DOHH2 (cell line): ENCODE measurements at regions not wholly inside any gene's neighbourhood (a gene's known extent, or its start where the extent isn't known, plus 50 kb on each side); places are given as distances from the start of the nearest gene placed in this dataset.
"Not testable (repeated sequence)": the region's sequence is repeated elsewhere in the genome, so short reads cannot be mapped to it uniquely, and the experiment has no call there.

Source experiments
- H3F3A ChIP-seq: fragments of 200-600 bp; sonication (generic), shearing (Covaris generic); 2 replicates; pipeline ENCODE4 v1.6.0; 2016; ENCODE audit warnings: antibody characterized with exemption, mild to moderate bottlenecking; ENCODE audit not compliant: control insufficient read depth, insufficient read depth
- H3K27ac ChIP-seq: fragments of 200-600 bp; sonication (generic); 2 replicates; pipeline ENCODE4 v1.5.1; 2014; ENCODE audit warnings: low read depth, mild to moderate bottlenecking, low read length, moderate library complexity
- H3K27me3 ChIP-seq: fragments of 200-600 bp; sonication (generic); 2 replicates; pipeline ENCODE4 v1.6.1; 2014; ENCODE audit warnings: mild to moderate bottlenecking, low read length, mixed read lengths; ENCODE audit not compliant: control insufficient read depth
- H3K36me3 ChIP-seq: fragments of 200-600 bp; sonication (generic); 2 replicates; pipeline ENCODE4 v1.6.1; 2014; ENCODE audit warnings: mild to moderate bottlenecking, low read length, moderate library complexity, mixed read lengths; ENCODE audit not compliant: control insufficient read depth
- H3K4me1 ChIP-seq: fragments of 200-600 bp; sonication (generic); 2 replicates; pipeline ENCODE4 v1.6.1; 2014; ENCODE audit warnings: mild to moderate bottlenecking, low read length, mixed read lengths; ENCODE audit not compliant: control insufficient read depth
- H3K4me2 ChIP-seq: fragments of 200-600 bp; sonication (generic); 2 replicates; pipeline ENCODE4 v1.6.0; 2014; ENCODE audit warnings: mild to moderate bottlenecking, low read length, moderate library complexity
- H3K4me3 ChIP-seq: fragments of 200-600 bp; sonication (generic); 2 replicates; pipeline ENCODE4 v1.5.1; 2014; ENCODE audit warnings: mild to moderate bottlenecking, low read length, mixed read lengths
- H3K79me2 ChIP-seq: fragments of 200-600 bp; sonication (generic); 2 replicates; pipeline ENCODE4 v1.6.1; 2014; ENCODE audit warnings: mild to moderate bottlenecking, low read length, mixed read lengths; ENCODE audit not compliant: control insufficient read depth
- H3K9me2 ChIP-seq: fragments of 200-600 bp; sonication (generic); replicated peaks from 2 replicates; pipeline ENCODE4 v1.6.1; 2014; ENCODE audit warnings: mild to moderate bottlenecking, low read length, mixed read lengths; ENCODE audit not compliant: control insufficient read depth
- H3K9me3 ChIP-seq: fragments of 200-600 bp; sonication (generic); 2 replicates; pipeline ENCODE4 v1.6.1; 2014; ENCODE audit warnings: antibody characterized with exemption, low read length, mixed read lengths; ENCODE audit not compliant: control insufficient read depth, insufficient read depth
- H4K20me1 ChIP-seq: fragments of 200-600 bp; sonication (generic); 2 replicates; pipeline ENCODE4 v1.6.0; 2014; ENCODE audit warnings: low read depth, mild to moderate bottlenecking, antibody characterized with exemption, low read length, moderate library complexity; ENCODE audit not compliant: control insufficient read depth, insufficient read depth
- EZH2phosphoT487 ChIP-seq: fragments of 200-600 bp; sonication (generic); IDR thresholded peaks from 2 replicates; pipeline ENCODE4 v1.6.1; 2017; ENCODE audit warnings: borderline replicate concordance, mild to moderate bottlenecking, antibody characterized with exemption, low read length, moderate library complexity, mixed read lengths
- TF ChIP-seq, protein P1 (sequence below): fragments of 200-600 bp; sonication (generic); IDR thresholded peaks from one replicate; pipeline ENCODE4 v1.5.1; 2014; ENCODE audit warnings: antibody characterized with exemption, mild to moderate bottlenecking, low read depth, low read length; ENCODE audit not compliant: poor library complexity, severe bottlenecking

DNA sequence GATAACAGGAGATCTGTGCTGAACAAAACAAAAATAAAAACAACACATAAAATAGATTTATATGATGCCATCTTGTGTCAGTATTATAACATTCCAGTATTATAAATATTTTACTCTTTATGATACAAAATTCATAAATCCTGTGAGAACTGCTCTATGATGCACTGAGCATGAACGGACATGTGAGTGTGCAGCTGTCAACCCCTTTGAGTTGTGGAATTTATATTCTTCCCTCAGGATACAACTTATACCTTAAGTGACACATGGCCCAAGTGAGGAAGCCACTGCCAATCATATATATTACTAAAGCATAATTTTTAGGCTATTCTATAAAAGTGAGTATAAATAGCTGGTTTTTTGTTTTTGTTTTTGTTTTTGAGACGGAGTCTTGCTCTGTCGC is 116.0 kb upstream of the OR13F1 start:
- Histone ChIP-seq H3K4me2 (no peak overlapping the region), H3K4me1 (no peaks in the 10 kb centered on the region), H3K9me2 (no peaks in the 10 kb centered on the region), H3K36me3 (no peaks in the 10 kb centered on the region), H3K27me3 (peaks cover 7% of the 10 kb centered on the region; the same call in 1 of the 2 replicates), H3K79me2 (no peaks in the 10 kb centered on the region), H3K9me3 (no peaks in the 10 kb centered on the region), H3K4me3 (no peak overlapping the region), H3K27ac (no peak overlapping the region), H4K20me1 (no peaks in the 10 kb centered on the region), H3F3A (no peaks in the 10 kb centered on the region)
- TF ChIP-seq, protein P1, sequence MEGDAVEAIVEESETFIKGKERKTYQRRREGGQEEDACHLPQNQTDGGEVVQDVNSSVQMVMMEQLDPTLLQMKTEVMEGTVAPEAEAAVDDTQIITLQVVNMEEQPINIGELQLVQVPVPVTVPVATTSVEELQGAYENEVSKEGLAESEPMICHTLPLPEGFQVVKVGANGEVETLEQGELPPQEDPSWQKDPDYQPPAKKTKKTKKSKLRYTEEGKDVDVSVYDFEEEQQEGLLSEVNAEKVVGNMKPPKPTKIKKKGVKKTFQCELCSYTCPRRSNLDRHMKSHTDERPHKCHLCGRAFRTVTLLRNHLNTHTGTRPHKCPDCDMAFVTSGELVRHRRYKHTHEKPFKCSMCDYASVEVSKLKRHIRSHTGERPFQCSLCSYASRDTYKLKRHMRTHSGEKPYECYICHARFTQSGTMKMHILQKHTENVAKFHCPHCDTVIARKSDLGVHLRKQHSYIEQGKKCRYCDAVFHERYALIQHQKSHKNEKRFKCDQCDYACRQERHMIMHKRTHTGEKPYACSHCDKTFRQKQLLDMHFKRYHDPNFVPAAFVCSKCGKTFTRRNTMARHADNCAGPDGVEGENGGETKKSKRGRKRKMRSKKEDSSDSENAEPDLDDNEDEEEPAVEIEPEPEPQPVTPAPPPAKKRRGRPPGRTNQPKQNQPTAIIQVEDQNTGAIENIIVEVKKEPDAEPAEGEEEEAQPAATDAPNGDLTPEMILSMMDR: no peak
- no peak for TF ChIP-seq EZH2phosphoT487

DNA sequence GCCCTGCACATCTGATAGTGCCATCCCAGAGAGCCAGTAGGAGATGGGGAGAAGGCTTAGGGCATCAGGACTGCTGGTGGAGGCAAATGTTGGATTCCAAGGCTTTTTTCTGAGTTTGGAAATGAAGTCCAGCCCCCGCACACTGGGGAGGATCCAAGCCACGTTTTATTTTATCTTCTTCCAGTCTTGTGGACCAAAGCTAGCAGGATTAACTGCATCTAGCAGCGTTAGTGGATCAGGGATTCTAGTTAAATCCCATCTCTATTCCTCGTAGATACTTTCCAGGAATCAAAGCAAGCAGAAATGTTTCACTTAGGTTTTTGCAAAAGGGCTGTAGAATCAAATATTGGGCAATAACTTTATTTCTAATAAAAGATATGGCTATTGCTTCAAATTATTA is 114.7 kb upstream of the OR13F1 start:
- no peaks in the 10 kb centered on the region for H3K4me1 ChIP-seq
- H3K9me3 ChIP-seq: no peaks in the 10 kb centered on the region
- H4K20me1 ChIP-seq: no peaks in the 10 kb centered on the region
- H3K27me3 ChIP-seq: peaks cover 1% of the 10 kb centered on the region; the same call in 1 of the 2 replicates
- H3F3A ChIP-seq: no peaks in the 10 kb centered on the region
- no peaks in the 10 kb centered on the region for H3K36me3 ChIP-seq
- no peaks in the 10 kb centered on the region for H3K79me2 ChIP-seq
- H3K4me2 ChIP-seq: no peak overlapping the region
- no peaks in the 10 kb centered on the region for H3K9me2 ChIP-seq
- H3K27ac ChIP-seq: no peak overlapping the region
- H3K4me3 ChIP-seq: no peak overlapping the region
- no peak for TF ChIP-seq EZH2phosphoT487
- TF ChIP-seq, protein P1: no peak

DNA sequence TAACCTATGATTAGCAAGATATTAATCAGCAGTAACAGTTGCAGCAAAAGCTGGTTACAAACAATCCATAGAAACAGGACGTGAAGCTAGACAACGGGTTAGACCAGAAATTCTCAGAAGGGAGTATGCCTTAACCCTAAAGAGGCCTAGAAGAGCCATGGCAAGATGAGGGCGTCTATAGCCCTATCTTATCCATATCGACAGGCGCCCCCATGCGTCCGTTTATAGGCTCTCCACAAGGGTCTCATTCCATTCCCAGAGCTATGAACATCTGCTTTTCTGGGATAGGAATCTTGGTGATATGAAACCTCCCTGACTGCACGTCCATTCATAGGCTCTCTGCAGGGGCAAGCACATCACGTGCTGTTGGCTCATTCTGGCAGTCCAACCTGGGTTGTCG is 109.2 kb upstream of the OR13F1 start:
- H3K27ac ChIP-seq, H4K20me1 ChIP-seq, H3K79me2 ChIP-seq, H3K9me2 ChIP-seq, H3K9me3 ChIP-seq, H3K27me3 ChIP-seq, H3K4me2 ChIP-seq, H3K4me1 ChIP-seq, H3K36me3 ChIP-seq, H3F3A ChIP-seq, H3K4me3 ChIP-seq: not testable (repeated sequence)

DNA sequence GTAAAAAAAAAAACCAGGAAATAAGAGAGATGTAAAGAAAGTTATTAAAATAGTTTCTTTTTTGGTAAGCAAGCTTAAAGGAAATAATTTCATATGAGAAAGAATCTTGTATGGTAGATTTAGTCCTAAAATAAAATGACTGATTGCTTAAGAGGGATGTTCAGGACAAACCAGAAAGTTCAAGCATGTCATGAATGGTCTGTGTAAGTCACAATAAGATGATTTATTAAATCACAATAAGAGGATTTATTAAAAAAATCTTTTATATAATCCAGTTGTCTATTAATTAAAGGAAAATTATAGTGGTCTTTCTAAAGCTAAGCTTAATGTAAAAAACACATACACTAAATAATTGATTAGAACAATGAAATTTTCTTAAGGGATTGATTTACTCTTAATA is 91.8 kb upstream of the OR13F1 start:
- Histone ChIP-seq H3K4me3 (no peak overlapping the region), H3K36me3 (no peaks in the 10 kb centered on the region), H3K27ac (no peak overlapping the region), H3F3A (no peaks in the 10 kb centered on the region), H3K9me2 (no peaks in the 10 kb centered on the region), H3K4me2 (no peak overlapping the region), H3K79me2 (no peaks in the 10 kb centered on the region), H4K20me1 (no peaks in the 10 kb centered on the region), H3K27me3 (no peaks in the 10 kb centered on the region), H3K4me1 (no peaks in the 10 kb centered on the region), H3K9me3 (no peaks in the 10 kb centered on the region)
- no peak for TF ChIP-seq EZH2phosphoT487
- TF ChIP-seq, protein P1: no peak
